Keratinocyte (primary cell): ENCODE measurements at regions not wholly inside any gene's neighbourhood (a gene's known extent, or its start where the extent isn't known, plus 50 kb on each side); places are given as distances from the start of the nearest gene placed in this dataset.
A peak's percentile ranks its signal among the peaks of the same experiment; 100 is the strongest.

Source experiments
- DNase-seq: peaks from one replicate; pipeline ENCODE4 v3.0.0-alpha.2; 2011; ENCODE audit warnings: low read depth, missing footprints, low spot score
- FAIRE-seq: peaks from 2 replicates; lab custom pipeline; 2011; peaks lifted over from hg19 to GRCh38; lab: Jason Lieb, UNC
- H2AFZ ChIP-seq: 2 replicates; pipeline ENCODE4 v1.6.0; 2012; ENCODE audit warnings: low read length, control low read depth, inconsistent platforms; ENCODE audit not compliant: control insufficient read depth
- H3K27ac ChIP-seq: 2 replicates; pipeline ENCODE4 v1.5.1; 2011; ENCODE audit warnings: low read length; ENCODE audit not compliant: control insufficient read depth, insufficient read depth
- H3K27me3 ChIP-seq: 3 replicates; pipeline ENCODE4 v1.6.0; 2011; ENCODE audit warnings: low read length; ENCODE audit not compliant: control insufficient read depth, insufficient read depth; ENCODE audit errors: extremely low read depth
- H3K36me3 ChIP-seq, 2 experiments: 2 replicates in 1 of 2; 3 replicates in 1 of 2; pipeline ENCODE4 v1.5.1; 2011; ENCODE audit warnings: low read length in 2 of 2, mild to moderate bottlenecking in 1 of 2; ENCODE audit not compliant: control insufficient read depth in 2 of 2, insufficient read depth in 2 of 2; ENCODE audit errors: extremely low read depth in 1 of 2
- H3K4me1 ChIP-seq: 3 replicates; pipeline ENCODE4 v1.5.1; 2011; ENCODE audit warnings: low read length; ENCODE audit not compliant: control insufficient read depth, insufficient read depth; ENCODE audit errors: extremely low read depth
- H3K4me2 ChIP-seq: 3 replicates; pipeline ENCODE4 v1.6.0; 2011; ENCODE audit warnings: low read depth, low read length; ENCODE audit not compliant: control insufficient read depth, insufficient read depth; ENCODE audit errors: extremely low read depth
- H3K4me3 ChIP-seq, 3 experiments: fragments of 200-600 bp in 1 of 3; sonication (generic) in 1 of 3; 2 replicates in 2 of 3; 3 replicates in 1 of 3; pipeline ENCODE4 v1.5.1; 2011 to 2016; ENCODE audit warnings: low read length in 3 of 3, mild to moderate bottlenecking in 3 of 3, control low read depth in 2 of 3, inconsistent platforms in 1 of 3, low read depth in 1 of 3, mixed read lengths in 1 of 3, mixed run types in 1 of 3, moderate library complexity in 1 of 3; ENCODE audit not compliant: control insufficient read depth in 2 of 3, insufficient read depth in 2 of 3; ENCODE audit errors: extremely low read depth in 1 of 3
- H3K79me2 ChIP-seq: 2 replicates; pipeline ENCODE4 v1.6.0; 2012; ENCODE audit warnings: low read length; ENCODE audit not compliant: control insufficient read depth, insufficient read depth
- H3K9ac ChIP-seq: 3 replicates; pipeline ENCODE4 v1.6.0; 2011; ENCODE audit warnings: low read length; ENCODE audit not compliant: control insufficient read depth, insufficient read depth; ENCODE audit errors: extremely low read depth
- H3K9me1 ChIP-seq: 3 replicates; pipeline ENCODE4 v1.6.0; 2011; ENCODE audit warnings: low read length; ENCODE audit not compliant: control insufficient read depth, insufficient read depth; ENCODE audit errors: extremely low read depth
- H3K9me3 ChIP-seq: 2 replicates; pipeline ENCODE4 v1.5.1; 2012; ENCODE audit warnings: low read depth, low read length; ENCODE audit not compliant: control insufficient read depth
- H4K20me1 ChIP-seq: 3 replicates; pipeline ENCODE4 v1.6.0; 2011; ENCODE audit warnings: low read length; ENCODE audit not compliant: control insufficient read depth, insufficient read depth; ENCODE audit errors: extremely low read depth
- CTCF ChIP-seq, 3 experiments: IDR thresholded peaks in 1 of 3; conservative IDR thresholded peaks in 1 of 3; optimal IDR thresholded peaks in 1 of 3; 2 replicates in 2 of 3; 3 replicates in 1 of 3; pipeline versions ENCODE3 to v1.5.1; 2011; ENCODE audit warnings: low read length in 3 of 3, mild to moderate bottlenecking in 3 of 3, moderate library complexity in 2 of 3, control low read depth in 1 of 3, inconsistent platforms in 1 of 3; ENCODE audit not compliant: insufficient read depth in 2 of 3; ENCODE audit errors: extremely low read depth in 1 of 3
- EZH2 ChIP-seq: IDR thresholded peaks from one replicate; pipeline ENCODE4 v1.6.1; 2012; ENCODE audit warnings: inconsistent platforms, mild to moderate bottlenecking, low read length, moderate library complexity
- dilution Hi-C: fragments of 300-500 bp; cut with MboI; formaldehyde crosslinking; loops from one replicate; pipeline ENCODE4 v1.7.0; 2020; ENCODE audit warnings: low sequenced_read_pairs; ENCODE audit not compliant: extremely low pct_ligation_motif_present

- Histone ChIP-seq H3K4me3 (no peak overlapping the region), H2AFZ (no peak overlapping the region), H3K27me3 (no peaks in the 10 kb centered on the region), H4K20me1 (no peaks in the 10 kb centered on the region), H3K9ac (no peak overlapping the region), H3K4me2 (no peak overlapping the region), H3K27ac (peak overlapping the region; percentile 62), H3K9me3 (no peaks in the 10 kb centered on the region), H3K4me1 (peaks cover 35% of the 10 kb centered on the region), H3K79me2 (no peaks in the 10 kb centered on the region), H3K9me1 (no peaks in the 10 kb centered on the region), H3K36me3 (no peaks in the 10 kb centered on the region)
- dilution Hi-C loops, result no loop called here
- TF ChIP-seq EZH2 (no peak), CTCF (optimal IDR thresholded peaks at IDR 0.05 in 1 of 3, IDR thresholded peaks at IDR 0.05 in 1 of 3, conservative IDR thresholded peaks at IDR 0.05 in 1 of 3; ENCODE audit: extremely low read depth in 1 of 3, insufficient read depth in 2 of 3, low read length in 3 of 3) (no peak)
- peak; percentile 69 for FAIRE-seq
- peak; percentile 71 for DNase-seq
Measured at GRCh38 chr1:186735463-186735862, 55.2 kb upstream of the PTGS2 start.

GRCh38 chr1:186730951-186731729 is 50.9 kb upstream of the PTGS2 start:
- no peaks in the 10 kb centered on the region for H3K36me3 ChIP-seq
- no peaks in the 10 kb centered on the region for H3K9me1 ChIP-seq
- H3K79me2 ChIP-seq, result no peaks in the 10 kb centered on the region
- no peak for FAIRE-seq
- DNase-seq, result no peak
- no peaks in the 10 kb centered on the region for H3K9me3 ChIP-seq
- dilution Hi-C loops, result no loop called here
- H3K9ac ChIP-seq, result no peak overlapping the region
- H3K4me2 ChIP-seq, result no peak overlapping the region
- TF ChIP-seq EZH2 (no peak), CTCF (optimal IDR thresholded peaks at IDR 0.05 in 1 of 3, IDR thresholded peaks at IDR 0.05 in 1 of 3, conservative IDR thresholded peaks at IDR 0.05 in 1 of 3; ENCODE audit: extremely low read depth in 1 of 3, insufficient read depth in 2 of 3, low read length in 3 of 3) (no peak)
- H3K27me3 ChIP-seq, result no peaks in the 10 kb centered on the region
- H2AFZ ChIP-seq, result no peak overlapping the region
- H3K4me1 ChIP-seq, result peaks cover 13% of the 10 kb centered on the region
- H3K4me3 ChIP-seq, result no peak overlapping the region
- no peaks in the 10 kb centered on the region for H4K20me1 ChIP-seq
- no peak overlapping the region for H3K27ac ChIP-seq
